Astrocyte (in vitro differentiated cells and primary cell): ENCODE measurements at regions not wholly inside any gene's neighbourhood (a gene's known extent, or its start where the extent isn't known, plus 50 kb on each side); places are given as distances from the start of the nearest gene placed in this dataset.
"Not testable (repeated sequence)": the region's sequence is repeated elsewhere in the genome, so short reads cannot be mapped to it uniquely, and the experiment has no call there.

Experiments used
- DNase-seq: peaks from one replicate; pipeline ENCODE4 v3.0.0-alpha.2; 2010; ENCODE audit warnings: low read depth
- FAIRE-seq: peaks from 2 replicates; lab custom pipeline; 2011; peaks lifted over from hg19 to GRCh38; lab: Jason Lieb, UNC
- H2AFZ ChIP-seq: 2 replicates; pipeline ENCODE4 v1.6.0; 2012; ENCODE audit warnings: low read depth, low read length, inconsistent platforms
- H3K27ac ChIP-seq: 2 replicates; pipeline ENCODE4 v1.5.1; 2011; ENCODE audit warnings: low read depth, low read length, inconsistent platforms
- H3K27me3 ChIP-seq: 2 replicates; pipeline ENCODE4 v1.6.0; 2011; ENCODE audit warnings: low read length, inconsistent platforms; ENCODE audit not compliant: insufficient read depth
- H3K36me3 ChIP-seq: 2 replicates; pipeline ENCODE4 v1.5.1; 2011; ENCODE audit warnings: low read length, inconsistent platforms; ENCODE audit not compliant: insufficient read depth
- H3K4me1 ChIP-seq: 2 replicates; pipeline ENCODE4 v1.5.1; 2011; ENCODE audit warnings: low read length, inconsistent platforms; ENCODE audit not compliant: insufficient read depth
- H3K4me2 ChIP-seq: 2 replicates; pipeline ENCODE4 v1.6.0; 2012; ENCODE audit warnings: low read length, inconsistent platforms
- H3K4me3 ChIP-seq: 2 replicates; pipeline ENCODE4 v1.5.1; 2011; ENCODE audit warnings: low read depth, mild to moderate bottlenecking, low read length, inconsistent platforms; ENCODE audit not compliant: insufficient read depth
- H3K79me2 ChIP-seq: 2 replicates; pipeline ENCODE4 v1.6.0; 2012; ENCODE audit warnings: mild to moderate bottlenecking, low read length, inconsistent platforms; ENCODE audit not compliant: insufficient read depth
- H3K9ac ChIP-seq: 2 replicates; pipeline ENCODE4 v1.6.0; 2012; ENCODE audit warnings: mild to moderate bottlenecking, low read length, inconsistent platforms
- H3K9me3 ChIP-seq: 2 replicates; pipeline ENCODE4 v1.5.1; 2012; ENCODE audit warnings: low read depth, mild to moderate bottlenecking, low read length, inconsistent platforms; ENCODE audit not compliant: insufficient read depth
- H4K20me1 ChIP-seq: 2 replicates; pipeline ENCODE4 v1.6.0; 2012; ENCODE audit warnings: low read length, inconsistent platforms; ENCODE audit not compliant: insufficient read depth
- H3K27ac Mint-ChIP-seq: one replicate; pipeline ENCODE4 v1.8.0; 2021; ENCODE audit warnings: mild to moderate bottlenecking, mixed read lengths; ENCODE audit not compliant: unreplicated experiment
- H3K27me3 Mint-ChIP-seq: one replicate; pipeline ENCODE4 v1.8.0; 2021; ENCODE audit warnings: low read depth, mixed read lengths; ENCODE audit not compliant: unreplicated experiment
- H3K36me3 Mint-ChIP-seq: one replicate; pipeline ENCODE4 v1.8.0; 2021; ENCODE audit warnings: low read depth, mixed read lengths; ENCODE audit not compliant: unreplicated experiment
- H3K4me1 Mint-ChIP-seq: one replicate; pipeline ENCODE4 v1.8.0; 2021; ENCODE audit warnings: low read depth, mixed read lengths; ENCODE audit not compliant: unreplicated experiment
- H3K4me3 Mint-ChIP-seq: one replicate; pipeline ENCODE4 v1.8.0; 2021; ENCODE audit warnings: mild to moderate bottlenecking, moderate library complexity, mixed read lengths; ENCODE audit not compliant: unreplicated experiment
- H3K9me3 Mint-ChIP-seq: one replicate; pipeline ENCODE4 v1.8.0; 2021; ENCODE audit warnings: mild to moderate bottlenecking, mixed read lengths; ENCODE audit not compliant: unreplicated experiment
- CTCF ChIP-seq: IDR thresholded peaks from 2 replicates; pipeline ENCODE4 v1.5.1; 2011; ENCODE audit warnings: low read depth, mild to moderate bottlenecking, inconsistent platforms, low read length, moderate library complexity; ENCODE audit not compliant: insufficient read depth
- EZH2 ChIP-seq: IDR thresholded peaks from 2 replicates; pipeline ENCODE4 v1.6.1; 2012; ENCODE audit warnings: mild to moderate bottlenecking, low read length, inconsistent platforms; ENCODE audit not compliant: insufficient read depth

GRCh38 chr5:94093300-94093699 is 351.9 kb upstream of the POU5F2 start:
- no peaks in the 10 kb centered on the region for H3K27me3 Mint-ChIP-seq
- H3K4me2 ChIP-seq: no peak overlapping the region
- no peaks in the 10 kb centered on the region for H3K4me1 ChIP-seq
- H3K27ac ChIP-seq: no peak overlapping the region
- peaks cover 9% of the 10 kb centered on the region for H3K4me1 Mint-ChIP-seq
- no peak for DNase-seq
- no peak overlapping the region for H3K9ac ChIP-seq
- FAIRE-seq: no peak
- peaks cover 28% of the 10 kb centered on the region for H3K79me2 ChIP-seq
- peaks cover 12% of the 10 kb centered on the region for H4K20me1 ChIP-seq
- no peaks in the 10 kb centered on the region for H3K9me3 ChIP-seq
- no peak overlapping the region for H3K4me3 Mint-ChIP-seq
- H3K36me3 ChIP-seq: no peaks in the 10 kb centered on the region
- no peaks in the 10 kb centered on the region for H3K27me3 ChIP-seq
- no peak overlapping the region for H3K4me3 ChIP-seq
- TF ChIP-seq EZH2 (no peak), CTCF (no peak)
- no peak overlapping the region for H3K27ac Mint-ChIP-seq
- H2AFZ ChIP-seq: no peak overlapping the region
- no peaks in the 10 kb centered on the region for H3K9me3 Mint-ChIP-seq
- peaks cover 3% of the 10 kb centered on the region for H3K36me3 Mint-ChIP-seq

- not testable (repeated sequence) for H3K27me3 ChIP-seq, H3K27me3 Mint-ChIP-seq, H3K4me3 ChIP-seq, H3K36me3 Mint-ChIP-seq, H3K9me3 Mint-ChIP-seq, H3K9ac ChIP-seq, H3K4me1 Mint-ChIP-seq, H4K20me1 ChIP-seq, FAIRE-seq, H3K36me3 ChIP-seq, H3K27ac ChIP-seq, H3K4me1 ChIP-seq, DNase-seq, H2AFZ ChIP-seq, H3K4me3 Mint-ChIP-seq, H3K9me3 ChIP-seq, H3K27ac Mint-ChIP-seq, H3K4me2 ChIP-seq
- TF ChIP-seq CTCF: peak; percentile 6
- H3K79me2 ChIP-seq: peaks cover 18% of the 10 kb centered on the region
Measured at GRCh38 chr5:94086635-94087034, 345.2 kb upstream of the POU5F2 start.

GRCh38 chr5:94086194-94086593 is 344.8 kb upstream of the POU5F2 start:
- no peak overlapping the region for H2AFZ ChIP-seq
- no peaks in the 10 kb centered on the region for H3K27me3 ChIP-seq
- DNase-seq (no peak), FAIRE-seq (no peak)
- H3K4me1 Mint-ChIP-seq: no peaks in the 10 kb centered on the region
- TF ChIP-seq EZH2: no peak
- H3K27me3 Mint-ChIP-seq: no peaks in the 10 kb centered on the region
- no peak overlapping the region for H3K27ac Mint-ChIP-seq
- H3K9ac ChIP-seq: no peak overlapping the region
- no peak overlapping the region for H3K27ac ChIP-seq
- H3K79me2 ChIP-seq: peaks cover 22% of the 10 kb centered on the region
- no peaks in the 10 kb centered on the region for H3K9me3 ChIP-seq
- H3K36me3 ChIP-seq: no peaks in the 10 kb centered on the region
- H3K4me2 ChIP-seq: no peak overlapping the region
- H4K20me1 ChIP-seq: no peaks in the 10 kb centered on the region
- H3K4me3 ChIP-seq: no peak overlapping the region
- no peaks in the 10 kb centered on the region for H3K36me3 Mint-ChIP-seq
- no peaks in the 10 kb centered on the region for H3K4me1 ChIP-seq
- H3K4me3 Mint-ChIP-seq: no peak overlapping the region
- no peaks in the 10 kb centered on the region for H3K9me3 Mint-ChIP-seq
